HepG2 (cell line): ENCODE measurements at regions not wholly inside any gene's neighbourhood (a gene's known extent, or its start where the extent isn't known, plus 50 kb on each side); places are given as distances from the start of the nearest gene placed in this dataset.

Experiments used
- ATAC-seq: fragments of 200-7000 bp; cut with Tn5 transposase; 3 replicates; pipeline ENCODE4 v1.9.1; 2020; ENCODE audit warnings: mild to moderate bottlenecking, moderate library complexity
- BruUV-seq: library from RNA; stranded (reverse); fragments of 400-500 nt; replicated peaks from 2 replicates; lab custom pipeline; 2021; lab: Mats Ljungman, UMichigan
- CTCF ChIA-PET: fragments of 300-600 bp; formaldehyde crosslinking; extraction: SDS; loops from one replicate; lab custom pipeline; 2021; ENCODE audit warnings: low total read pairs, inconsistent platforms, low intra/inter-chr PET ratio; lab: Yijun Ruan, JAX
- POLR2A ChIA-PET: fragments of 350-600 bp; sonication (Branson Sonifier 250); formaldehyde crosslinking; loops from one replicate; lab custom pipeline; 2020; ENCODE audit warnings: antibody characterized with exemption, inconsistent platforms; lab: Yijun Ruan, JAX
- DNase-seq: peaks from one replicate; pipeline ENCODE4 v3.0.0-alpha.2; 2015; ENCODE audit warnings: low spot score
- FAIRE-seq: peaks from 3 replicates; lab custom pipeline; 2011; peaks lifted over from hg19 to GRCh38; lab: Jason Lieb, UNC
- H2AFZ ChIP-seq: one replicate; pipeline ENCODE4 v1.6.1; 2011; ENCODE audit warnings: low read length, inconsistent platforms
- H3K27ac ChIP-seq: fragments of 300-600 bp; 3 replicates; pipeline ENCODE4 v1.8.0; 2011; ENCODE audit warnings: mixed run types, mild to moderate bottlenecking, mixed read lengths, low read length, inconsistent platforms; ENCODE audit not compliant: insufficient read depth; ENCODE audit errors: extremely low read length
- H3K27me3 ChIP-seq, 2 experiments: fragments of 200-600 bp in 1 of 2; 2 replicates in 1 of 2; 3 replicates in 1 of 2; pipeline versions ENCODE4 v1.6.0 to v1.8.0; 2011; ENCODE audit warnings: low read length in 2 of 2, mild to moderate bottlenecking in 2 of 2, moderate library complexity in 2 of 2, inconsistent platforms in 1 of 2; ENCODE audit not compliant: insufficient read depth in 2 of 2, control insufficient read depth in 1 of 2
- H3K36me3 ChIP-seq, 2 experiments: fragments of 200-600 bp in 1 of 2; replicated peaks in 1 of 2; 2 replicates in 1 of 2; 3 replicates in 1 of 2; pipeline versions ENCODE4 v1.5.1 to v1.8.0; 2011; ENCODE audit warnings: low read length in 2 of 2, inconsistent platforms in 1 of 2; ENCODE audit not compliant: insufficient read depth in 2 of 2, control insufficient read depth in 1 of 2
- H3K4me1 ChIP-seq: 2 replicates; pipeline ENCODE4 v1.5.1; 2012; ENCODE audit warnings: low read length, inconsistent platforms; ENCODE audit not compliant: insufficient read depth
- H3K4me2 ChIP-seq: 2 replicates; pipeline ENCODE4 v1.6.0; 2011; ENCODE audit warnings: low read depth, low read length, inconsistent platforms
- H3K4me3 ChIP-seq, 3 experiments: fragments of 200-600 bp in 1 of 3; sonication (generic), shearing (Covaris generic) in 1 of 3; replicated peaks in 1 of 3; 2 replicates each; pipeline ENCODE4 v1.5.1; 2011 to 2016; ENCODE audit warnings: low read length in 3 of 3, inconsistent platforms in 2 of 3, low read depth in 2 of 3, mild to moderate bottlenecking in 2 of 3, control low read depth in 1 of 3, mixed read lengths in 1 of 3; ENCODE audit not compliant: insufficient read depth in 1 of 3
- H3K79me2 ChIP-seq: one replicate; pipeline ENCODE4 v1.6.1; 2011; ENCODE audit warnings: low read length, inconsistent platforms; ENCODE audit not compliant: insufficient read depth
- H3K9ac ChIP-seq: 2 replicates; pipeline ENCODE4 v1.6.0; 2011; ENCODE audit warnings: mild to moderate bottlenecking, low read depth, low read length, inconsistent platforms; ENCODE audit not compliant: insufficient read depth
- H3K9me3 ChIP-seq: 2 replicates; pipeline ENCODE4 v1.5.1; 2012; ENCODE audit warnings: mild to moderate bottlenecking, low read length
- H4K20me1 ChIP-seq: 2 replicates; pipeline ENCODE4 v1.6.0; 2011; ENCODE audit warnings: inconsistent platforms, mild to moderate bottlenecking, low read length, moderate library complexity; ENCODE audit not compliant: insufficient read depth
- ATF1 ChIP-seq: IDR thresholded peaks from 2 replicates; pipeline ENCODE4 v1.6.1; 2016; ENCODE audit warnings: mild to moderate bottlenecking, control low read depth
- ATM ChIP-seq: fragments of 450-650 bp; IDR thresholded peaks from 2 replicates; pipeline ENCODE4 v1.7.1; 2017; ENCODE audit warnings: mild to moderate bottlenecking, borderline replicate concordance
- NONO ChIP-seq, 2 experiments: fragments of 450-650 bp in 1 of 2; sonication (generic) in 1 of 2; formaldehyde crosslinking in 1 of 2; IDR thresholded peaks in 1 of 2; conservative IDR thresholded peaks in 1 of 2; 2 replicates each; pipeline versions ENCODE4 v1.6.1 to v1.8.0; 2017 to 2022; ENCODE audit warnings: mild to moderate bottlenecking in 1 of 2, missing genetic modification reagents in 1 of 2, moderate library complexity in 1 of 2
- PLRG1 ChIP-seq: fragments of 450-650 bp; conservative IDR thresholded peaks from 2 replicates; pipeline ENCODE4 v1.6.1; 2016
- PREB ChIP-seq: sonication (generic); formaldehyde crosslinking; IDR thresholded peaks from 2 replicates; pipeline ENCODE4 v1.4.0; 2020; ENCODE audit warnings: missing genetic modification reagents
- RXRA ChIP-seq: sonication (generic); formaldehyde crosslinking; IDR thresholded peaks from 2 replicates; pipeline ENCODE4 v1.5.1; 2020; ENCODE audit warnings: missing genetic modification reagents
- SRSF4 ChIP-seq: fragments of 200-400 bp; formaldehyde crosslinking; IDR thresholded peaks from one replicate; pipeline ENCODE4 v1.6.1; 2018; ENCODE audit warnings: mild to moderate bottlenecking, low read depth, low read length, moderate library complexity; ENCODE audit not compliant: poor library complexity, severe bottlenecking
- TARDBP ChIP-seq: sonication (generic); formaldehyde crosslinking; IDR thresholded peaks from 2 replicates; pipeline ENCODE4 v1.8.0; 2022; ENCODE audit warnings: mild to moderate bottlenecking, missing genetic modification reagents
- ZNF124 ChIP-seq: sonication (generic); formaldehyde crosslinking; IDR thresholded peaks from 2 replicates; pipeline ENCODE4 v1.4.0; 2020; ENCODE audit warnings: missing genetic modification reagents
- ZNF138 ChIP-seq: sonication (generic); formaldehyde crosslinking; IDR thresholded peaks from 2 replicates; pipeline ENCODE4 v1.5.0; 2020; ENCODE audit warnings: mild to moderate bottlenecking, low read depth, missing genetic modification reagents
- ZNF329 ChIP-seq: sonication (generic); formaldehyde crosslinking; IDR thresholded peaks from 2 replicates; pipeline ENCODE4 v1.9.0; 2021; ENCODE audit warnings: low read depth, mild to moderate bottlenecking, missing genetic modification reagents
- ZNF576 ChIP-seq: sonication (generic); formaldehyde crosslinking; IDR thresholded peaks from 2 replicates; pipeline ENCODE4 v1.4.0; 2020; ENCODE audit warnings: mild to moderate bottlenecking, missing genetic modification reagents
- ZNF616 ChIP-seq: sonication (generic); formaldehyde crosslinking; IDR thresholded peaks from 2 replicates; pipeline ENCODE4 v1.5.0; 2020; ENCODE audit warnings: low read depth, mild to moderate bottlenecking, missing genetic modification reagents
- ZNF737 ChIP-seq: sonication (generic); formaldehyde crosslinking; IDR thresholded peaks from 2 replicates; pipeline ENCODE4 v1.5.0; 2020; ENCODE audit warnings: missing genetic modification reagents, mild to moderate bottlenecking, borderline replicate concordance
- ZNF816 ChIP-seq: sonication (generic); formaldehyde crosslinking; IDR thresholded peaks from 2 replicates; pipeline ENCODE4 v1.8.0; 2022; ENCODE audit warnings: missing genetic modification reagents, mild to moderate bottlenecking, borderline replicate concordance
- ZNF878 ChIP-seq: sonication (generic); formaldehyde crosslinking; IDR thresholded peaks from 2 replicates; pipeline ENCODE4 v1.8.1; 2023; ENCODE audit warnings: mild to moderate bottlenecking, missing genetic modification reagents, moderate library complexity
- WGBS: methylation state at CpG from one replicate; pipeline ENCODE4 v1.1.6; 2017; ENCODE audit warnings: low lambda C conversion rate; 5-methylcytosine and 5-hydroxymethylcytosine counted together
- in situ Hi-C: cut with HindIII; loops from 2 replicates; pipeline ENCODE4 v1.10.0; 2017; ENCODE audit warnings: low pct_unique_long_range_greater_than_20kb; ENCODE audit not compliant: extremely low pct_ligation_motif_present
- intact Hi-C: fragments of 100-400 bp; cut with micrococcal nuclease; formaldehyde crosslinking; loops from one replicate; pipeline ENCODE4 v1.10.0; 2022; ENCODE audit not compliant: unreplicated experiment

GRCh38 chr18:22307528-22307927 is 110.2 kb downstream of the CTAGE1 start (continued):
- TF ChIP-seq NONO (IDR thresholded peaks at IDR 0.05) (no peak), NONO (CRISPR knock-in tag; conservative IDR thresholded peaks at IDR 0.05) (no peak), PLRG1 (no peak), ZNF816 (no peak)

- ChIA-PET POLR2A (no interaction called here), CTCF (no interaction called here)
- no peak overlapping the region for H3K27ac ChIP-seq
- FAIRE-seq (no peak), DNase-seq (no peak), ATAC-seq (no peak)
- no peaks in the 10 kb centered on the region for H3K4me1 ChIP-seq
- H3K27me3 ChIP-seq: peaks cover 0 to 7% of the 10 kb centered on the region in 2 experiments; a peak in 2 of 5 replicates
- WGBS: 20% methylated on average over 5 of the region's 5 CpGs
- intact Hi-C loops (no loop called here), in situ Hi-C loops (no loop called here)
- H4K20me1 ChIP-seq: no peaks in the 10 kb centered on the region
- H3K9me3 ChIP-seq: no peaks in the 10 kb centered on the region
- BruUV-seq: no TSS peak
- TF ChIP-seq ZNF329 (CRISPR knock-in tag): no peak
- no peak for TF ChIP-seq SRSF4
- no peak overlapping the region for H3K4me3 ChIP-seq
- H3K4me2 ChIP-seq: no peak overlapping the region
- H3K36me3 ChIP-seq: no peaks in the 10 kb centered on the region
- H2AFZ ChIP-seq: no peak overlapping the region
- H3K79me2 ChIP-seq: no peaks in the 10 kb centered on the region
- H3K9ac ChIP-seq: no peak overlapping the region
Observed at GRCh38 chr18:22303927-22304326, 113.8 kb downstream of the CTAGE1 start.

GRCh38 chr18:22302144-22302543 is 115.6 kb downstream of the CTAGE1 start:
- no peak overlapping the region for H3K4me3 ChIP-seq
- in situ Hi-C loops (no loop called here), intact Hi-C loops (no loop called here)
- ATAC-seq: no peak
- FAIRE-seq: no peak
- 29% methylated on average over 6 of the region's 6 CpGs for WGBS
- ChIA-PET POLR2A (no interaction called here), CTCF (no interaction called here)
- H3K36me3 ChIP-seq: no peaks in the 10 kb centered on the region
- H3K27me3 ChIP-seq: peaks cover 0 to 7% of the 10 kb centered on the region in 2 experiments; a peak in 2 of 5 replicates
- H3K27ac ChIP-seq: no peak overlapping the region
- no peak overlapping the region for H2AFZ ChIP-seq
- DNase-seq: no peak
- no peaks in the 10 kb centered on the region for H4K20me1 ChIP-seq
- H3K4me2 ChIP-seq: no peak overlapping the region
- H3K4me1 ChIP-seq: no peaks in the 10 kb centered on the region
- TF ChIP-seq ZNF616 (CRISPR knock-in tag) (no peak), PREB (CRISPR knock-in tag) (no peak), ZNF576 (no peak), ZNF138 (CRISPR knock-in tag) (no peak), ATM (no peak), RXRA (CRISPR knock-in tag) (no peak), ZNF124 (CRISPR knock-in tag) (no peak), TARDBP (CRISPR knock-in tag) (no peak), ZNF737 (CRISPR knock-in tag) (no peak), ZNF878 (CRISPR knock-in tag) (no peak), ATF1 (CRISPR knock-in tag) (no peak)
- no TSS peak for BruUV-seq
- H3K9me3 ChIP-seq: no peaks in the 10 kb centered on the region
- H3K79me2 ChIP-seq: no peaks in the 10 kb centered on the region
- no peak overlapping the region for H3K9ac ChIP-seq
